HG02852 (cell line): ENCODE measurements at regions not wholly inside any gene's neighbourhood (a gene's known extent, or its start where the extent isn't known, plus 50 kb on each side); places are given as distances from the start of the nearest gene placed in this dataset.

Source experiments
- ATAC-seq: cut with Tn5 transposase; IDR thresholded peaks from one replicate; pipeline ENCODE4 v1.9.1; 2021; ENCODE audit warnings: mild to moderate bottlenecking, moderate library complexity; ENCODE audit not compliant: unreplicated experiment

- no peak for ATAC-seq
Measured at GRCh38 chr2:177340158-177340557, 52.4 kb upstream of the AGPS start.

GRCh38 chr2:177342736-177343135, 49.8 kb upstream of the AGPS start:
- no peak for ATAC-seq
